ENCODE measurements at regions not wholly inside any gene's neighbourhood (a gene's known extent, or its start where the extent isn't known, plus 50 kb on each side); places are given as distances from the start of the nearest gene placed in this dataset.
"Not testable (repeated sequence)": the region's sequence is repeated elsewhere in the genome, so short reads cannot be mapped to it uniquely, and the experiment has no call there.

- not testable (repeated sequence) for DNase-seq (ENCODE audit: insufficient read length, low spot score); FAIRE-seq
Observed at GRCh38 chrY:18704198-18704597, 69.3 kb downstream of the HSFY2 start.

- not testable (repeated sequence) for FAIRE-seq; DNase-seq (ENCODE audit: insufficient read length, low spot score)
Observed at GRCh38 chrY:18711785-18712184, 61.8 kb downstream of the HSFY2 start.

- not testable (repeated sequence) for DNase-seq (ENCODE audit: insufficient read length, low spot score)
- peak; percentile 78 for FAIRE-seq
Observed at GRCh38 chrY:18713760-18714159, 59.8 kb downstream of the HSFY2 start.

- not testable (repeated sequence) for DNase-seq (ENCODE audit: insufficient read length, low spot score)
- FAIRE-seq: peak; percentile 75
Observed at GRCh38 chrY:18718714-18719113, 54.8 kb downstream of the HSFY2 start.

- not testable (repeated sequence) for DNase-seq (ENCODE audit: insufficient read length, low spot score)
- FAIRE-seq: peak; percentile 9
Observed at GRCh38 chrY:18720395-18720794, 53.1 kb downstream of the HSFY2 start.

All from GM12891 (cell line).